ENCODE measurements at regions not wholly inside any gene's neighbourhood (a gene's known extent, or its start where the extent isn't known, plus 50 kb on each side); places are given as distances from the start of the nearest gene placed in this dataset.

DNA sequence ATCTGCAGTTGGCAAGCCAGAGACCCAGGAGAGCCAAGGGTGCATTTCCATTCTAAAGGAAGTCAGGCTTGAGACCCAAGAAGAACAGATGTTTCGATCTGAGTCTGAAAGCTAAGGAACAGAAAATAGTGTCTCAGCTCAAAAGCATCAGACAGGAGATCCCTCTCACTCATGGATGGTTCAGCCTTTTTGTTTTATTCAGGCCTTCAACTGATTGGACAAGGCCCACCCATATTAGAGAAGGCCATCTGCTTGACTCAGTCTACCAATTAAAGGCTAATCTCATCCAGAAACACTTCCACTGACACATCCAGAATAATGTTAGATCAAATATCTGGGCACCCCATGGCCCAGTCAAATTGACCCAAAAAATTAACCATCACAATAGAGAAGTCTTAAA is 255.0 kb downstream of the TXNL1 start:
- no peak overlapping the region for H3K27ac ChIP-seq (ENCODE audit: low read length)
- H3K36me3 ChIP-seq (ENCODE audit: control insufficient read depth in 2 of 2, insufficient read depth in 2 of 2, low read length in 2 of 2), result no peaks in the 10 kb centered on the region
- H3K9ac ChIP-seq (ENCODE audit: low read length in 2 of 2), result no peak overlapping the region
- H3K9me3 ChIP-seq (ENCODE audit: control insufficient read depth in 2 of 2, low read length in 2 of 2), result no peaks in the 10 kb centered on the region
- no peak overlapping the region for H3K4me3 ChIP-seq (ENCODE audit: low read length in 2 of 2)
- no peaks in the 10 kb centered on the region for H3K27me3 ChIP-seq (ENCODE audit: control insufficient read depth in 1 of 2, insufficient read depth in 2 of 2, low read length in 2 of 2)
- no peaks in the 10 kb centered on the region for H3K4me1 ChIP-seq (ENCODE audit: control insufficient read depth, insufficient read depth, low read length)

DNA sequence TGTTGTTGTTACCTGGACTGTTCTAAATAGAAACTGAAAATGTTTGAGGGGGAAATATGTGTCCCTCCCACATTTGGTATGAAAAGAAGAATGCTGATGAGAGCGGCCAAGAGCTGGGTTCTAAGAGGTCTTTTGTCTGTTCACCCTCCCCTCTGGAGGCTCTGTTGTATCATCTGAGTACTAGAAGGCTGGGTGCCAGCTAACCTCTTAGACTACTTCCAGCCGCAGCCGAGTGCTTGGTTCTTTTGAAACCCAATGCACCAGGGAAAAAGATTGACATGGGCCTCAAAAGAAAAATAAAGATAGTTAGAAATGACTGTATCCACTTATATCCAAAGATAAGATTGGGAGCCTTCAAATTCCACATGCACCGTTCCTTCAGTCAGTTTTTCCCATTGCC is 255.9 kb downstream of the TXNL1 start:
- no peaks in the 10 kb centered on the region for H3K36me3 ChIP-seq (ENCODE audit: control insufficient read depth in 2 of 2, insufficient read depth in 2 of 2, low read length in 2 of 2)
- H3K4me1 ChIP-seq (ENCODE audit: control insufficient read depth, insufficient read depth, low read length), result no peaks in the 10 kb centered on the region
- no peaks in the 10 kb centered on the region for H3K9me3 ChIP-seq (ENCODE audit: control insufficient read depth in 2 of 2, low read length in 2 of 2)
- no peak overlapping the region for H3K4me3 ChIP-seq (ENCODE audit: low read length in 2 of 2)
- no peak overlapping the region for H3K27ac ChIP-seq (ENCODE audit: low read length)
- no peak overlapping the region for H3K9ac ChIP-seq (ENCODE audit: low read length in 2 of 2)
- H3K27me3 ChIP-seq (ENCODE audit: control insufficient read depth in 1 of 2, insufficient read depth in 2 of 2, low read length in 2 of 2), result no peaks in the 10 kb centered on the region

DNA sequence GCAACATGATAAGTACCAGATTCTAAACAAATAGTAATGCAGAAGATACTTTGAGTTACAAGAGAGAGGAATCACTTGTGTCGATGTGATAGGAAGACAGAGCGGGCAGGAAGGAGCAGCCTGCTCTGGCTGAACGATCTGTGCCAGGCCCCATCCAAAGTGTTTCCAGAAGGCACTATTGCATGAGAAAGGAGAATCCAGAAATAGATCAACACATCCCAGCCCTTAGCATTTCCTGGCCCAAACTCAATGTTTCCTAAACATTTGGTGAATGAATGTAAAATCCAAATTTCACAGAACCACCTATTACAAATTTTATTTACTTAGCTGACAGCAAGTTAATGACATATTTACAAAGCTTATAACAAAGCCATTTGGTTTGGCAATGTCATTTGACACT is 257.2 kb downstream of the TXNL1 start:
- no peak overlapping the region for H3K9ac ChIP-seq (ENCODE audit: low read length in 2 of 2)
- H3K36me3 ChIP-seq (ENCODE audit: control insufficient read depth in 2 of 2, insufficient read depth in 2 of 2, low read length in 2 of 2), result no peaks in the 10 kb centered on the region
- no peaks in the 10 kb centered on the region for H3K27me3 ChIP-seq (ENCODE audit: control insufficient read depth in 1 of 2, insufficient read depth in 2 of 2, low read length in 2 of 2)
- H3K4me3 ChIP-seq (ENCODE audit: low read length in 2 of 2), result no peak overlapping the region
- H3K27ac ChIP-seq (ENCODE audit: low read length), result no peak overlapping the region
- H3K9me3 ChIP-seq (ENCODE audit: control insufficient read depth in 2 of 2, low read length in 2 of 2), result no peaks in the 10 kb centered on the region
- no peaks in the 10 kb centered on the region for H3K4me1 ChIP-seq (ENCODE audit: control insufficient read depth, insufficient read depth, low read length)

DNA sequence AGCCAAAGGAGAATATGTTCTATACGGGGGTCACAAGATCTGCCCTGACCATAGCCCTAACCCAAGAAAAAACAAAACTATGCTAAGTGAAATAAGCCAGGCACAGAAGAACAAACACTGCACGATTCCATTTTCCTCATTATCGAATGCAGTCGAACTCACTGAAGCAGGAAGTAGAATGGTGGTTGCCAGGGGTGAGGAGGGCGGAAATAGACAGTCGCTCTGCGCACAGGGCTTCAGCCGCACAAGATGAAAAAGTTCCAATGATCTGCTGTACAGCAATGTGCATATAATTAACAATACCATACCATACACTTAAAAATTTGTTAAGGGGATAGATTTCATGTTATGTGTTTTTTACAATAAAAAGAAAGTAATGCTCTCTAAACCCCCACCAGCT is 257.7 kb downstream of the TXNL1 start:
- Histone ChIP-seq H3K27ac (ENCODE audit: low read length) (no peak overlapping the region), H3K27me3 (ENCODE audit: control insufficient read depth in 1 of 2, insufficient read depth in 2 of 2, low read length in 2 of 2) (no peaks in the 10 kb centered on the region), H3K36me3 (ENCODE audit: control insufficient read depth in 2 of 2, insufficient read depth in 2 of 2, low read length in 2 of 2) (no peaks in the 10 kb centered on the region), H3K9me3 (ENCODE audit: control insufficient read depth in 2 of 2, low read length in 2 of 2) (no peaks in the 10 kb centered on the region), H3K4me3 (ENCODE audit: low read length in 2 of 2) (no peak overlapping the region), H3K4me1 (ENCODE audit: control insufficient read depth, insufficient read depth, low read length) (no peaks in the 10 kb centered on the region), H3K9ac (ENCODE audit: low read length in 2 of 2) (no peak overlapping the region)

DNA sequence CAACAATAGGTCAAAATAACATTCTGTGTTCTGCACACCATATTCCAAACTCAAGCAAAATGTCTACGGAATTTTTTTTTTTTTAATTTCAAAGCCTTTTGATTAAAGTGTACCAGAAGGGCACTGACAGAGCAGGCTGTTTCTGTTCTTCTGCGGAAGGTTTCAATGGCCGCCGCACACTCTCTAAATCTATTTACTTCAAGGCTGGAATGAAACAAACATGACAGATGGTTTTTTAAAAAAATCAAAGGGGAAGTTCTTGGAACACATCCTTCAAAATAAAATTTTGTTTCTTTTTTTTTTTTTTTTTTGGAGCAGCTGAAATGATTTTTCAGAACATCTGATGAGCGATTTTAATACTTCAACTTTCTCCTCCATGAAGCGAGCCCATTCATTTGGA is 259.1 kb downstream of the TXNL1 start:
- no peaks in the 10 kb centered on the region for H3K9me3 ChIP-seq (ENCODE audit: control insufficient read depth in 2 of 2, low read length in 2 of 2)
- no peaks in the 10 kb centered on the region for H3K4me1 ChIP-seq (ENCODE audit: control insufficient read depth, insufficient read depth, low read length)
- H3K9ac ChIP-seq (ENCODE audit: low read length in 2 of 2), result no peak overlapping the region
- no peak overlapping the region for H3K27ac ChIP-seq (ENCODE audit: low read length)
- no peak overlapping the region for H3K4me3 ChIP-seq (ENCODE audit: low read length in 2 of 2)
- H3K36me3 ChIP-seq (ENCODE audit: control insufficient read depth in 2 of 2, insufficient read depth in 2 of 2, low read length in 2 of 2), result no peaks in the 10 kb centered on the region
- H3K27me3 ChIP-seq (ENCODE audit: control insufficient read depth in 1 of 2, insufficient read depth in 2 of 2, low read length in 2 of 2), result no peaks in the 10 kb centered on the region

DNA sequence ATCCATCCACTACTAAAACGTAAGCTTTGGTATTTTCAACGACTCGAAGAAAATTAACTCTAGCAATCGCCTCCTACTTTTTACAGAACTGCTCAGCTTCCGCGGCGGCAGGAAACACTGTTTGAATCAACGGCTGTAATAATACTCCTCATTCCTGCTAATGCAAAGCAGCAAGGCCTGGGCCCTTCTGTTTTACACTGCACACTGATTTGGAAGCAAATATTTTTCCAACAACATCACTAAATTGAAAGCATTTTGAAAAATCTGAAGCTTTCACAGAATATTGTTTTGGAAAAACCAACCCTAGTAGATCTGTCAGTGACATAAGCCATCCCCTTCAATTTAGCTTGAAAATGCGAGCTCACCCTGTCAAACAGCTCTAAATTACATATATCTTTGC is 261.2 kb downstream of the TXNL1 start:
- Histone ChIP-seq H3K4me1 (ENCODE audit: control insufficient read depth, insufficient read depth, low read length) (no peaks in the 10 kb centered on the region), H3K27ac (ENCODE audit: low read length) (no peak overlapping the region), H3K4me3 (ENCODE audit: low read length in 2 of 2) (no peak overlapping the region), H3K27me3 (ENCODE audit: control insufficient read depth in 1 of 2, insufficient read depth in 2 of 2, low read length in 2 of 2) (no peaks in the 10 kb centered on the region), H3K9ac (ENCODE audit: low read length in 2 of 2) (no peak overlapping the region), H3K36me3 (ENCODE audit: control insufficient read depth in 2 of 2, insufficient read depth in 2 of 2, low read length in 2 of 2) (no peaks in the 10 kb centered on the region), H3K9me3 (ENCODE audit: control insufficient read depth in 2 of 2, low read length in 2 of 2) (no peaks in the 10 kb centered on the region)

DNA sequence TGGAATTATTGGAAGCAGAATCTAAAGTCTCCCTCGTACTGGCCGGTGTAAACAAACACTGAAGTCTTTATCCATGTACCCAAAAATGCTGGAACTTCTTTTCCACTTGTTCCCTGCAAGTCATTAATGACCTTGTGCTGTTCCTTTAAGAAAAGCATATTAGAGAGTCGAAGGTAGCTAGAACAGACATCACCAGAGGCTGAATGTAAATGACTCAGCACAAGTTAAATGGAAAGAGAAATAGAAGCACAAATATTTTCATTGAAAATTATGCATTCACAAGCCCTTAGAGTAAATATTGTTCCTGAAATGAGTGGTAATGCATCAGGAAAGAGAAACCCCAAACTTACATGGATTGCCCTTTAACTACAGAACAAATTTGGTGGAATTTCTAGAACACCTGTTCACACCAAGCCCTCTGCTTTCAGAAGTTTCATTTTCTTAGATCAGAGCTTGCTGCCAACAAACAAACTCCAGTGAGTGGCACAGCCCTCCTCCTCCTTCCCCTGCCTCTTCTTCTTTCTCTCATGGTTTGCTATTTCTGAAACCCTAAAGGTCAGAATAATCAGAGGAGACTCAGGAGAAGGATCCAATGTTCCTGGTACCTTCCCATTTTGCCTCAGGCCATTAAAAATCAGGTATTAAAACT is 264.3 kb downstream of the TXNL1 start:
- Histone ChIP-seq H3K36me3 (ENCODE audit: control insufficient read depth in 2 of 2, insufficient read depth in 2 of 2, low read length in 2 of 2) (no peaks in the 10 kb centered on the region), H3K4me3 (ENCODE audit: low read length in 2 of 2) (no peak overlapping the region), H3K27me3 (ENCODE audit: control insufficient read depth in 1 of 2, insufficient read depth in 2 of 2, low read length in 2 of 2) (no peaks in the 10 kb centered on the region), H3K27ac (ENCODE audit: low read length) (no peak overlapping the region), H3K4me1 (ENCODE audit: control insufficient read depth, insufficient read depth, low read length) (no peaks in the 10 kb centered on the region), H3K9me3 (ENCODE audit: control insufficient read depth in 2 of 2, low read length in 2 of 2) (no peaks in the 10 kb centered on the region), H3K9ac (ENCODE audit: low read length in 2 of 2) (no peak overlapping the region)

DNA sequence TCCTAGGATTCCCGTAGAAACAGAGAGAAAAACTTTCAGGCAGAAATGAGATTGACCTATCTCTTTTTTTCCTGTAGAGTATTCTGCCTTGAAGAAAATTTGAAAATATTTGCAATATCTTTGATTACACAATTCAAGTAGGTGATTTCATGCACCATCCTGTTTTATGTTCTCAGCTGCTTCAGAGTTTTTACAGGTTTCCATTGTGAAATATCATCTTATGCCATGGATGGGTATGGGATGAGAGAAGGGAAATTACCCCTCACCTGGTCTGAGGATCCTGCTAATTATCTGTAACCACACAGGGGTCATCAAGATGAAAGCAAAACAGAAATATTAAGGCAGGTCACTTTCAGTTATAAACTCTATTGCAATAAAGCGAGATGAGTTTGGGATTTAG is 264.8 kb downstream of the TXNL1 start:
- H3K9ac ChIP-seq (ENCODE audit: low read length in 2 of 2), result no peak overlapping the region
- H3K36me3 ChIP-seq (ENCODE audit: control insufficient read depth in 2 of 2, insufficient read depth in 2 of 2, low read length in 2 of 2), result no peaks in the 10 kb centered on the region
- no peak overlapping the region for H3K27ac ChIP-seq (ENCODE audit: low read length)
- H3K27me3 ChIP-seq (ENCODE audit: control insufficient read depth in 1 of 2, insufficient read depth in 2 of 2, low read length in 2 of 2), result no peaks in the 10 kb centered on the region
- H3K4me3 ChIP-seq (ENCODE audit: low read length in 2 of 2), result no peak overlapping the region
- H3K9me3 ChIP-seq (ENCODE audit: control insufficient read depth in 2 of 2, low read length in 2 of 2), result no peaks in the 10 kb centered on the region
- no peaks in the 10 kb centered on the region for H3K4me1 ChIP-seq (ENCODE audit: control insufficient read depth, insufficient read depth, low read length)

DNA sequence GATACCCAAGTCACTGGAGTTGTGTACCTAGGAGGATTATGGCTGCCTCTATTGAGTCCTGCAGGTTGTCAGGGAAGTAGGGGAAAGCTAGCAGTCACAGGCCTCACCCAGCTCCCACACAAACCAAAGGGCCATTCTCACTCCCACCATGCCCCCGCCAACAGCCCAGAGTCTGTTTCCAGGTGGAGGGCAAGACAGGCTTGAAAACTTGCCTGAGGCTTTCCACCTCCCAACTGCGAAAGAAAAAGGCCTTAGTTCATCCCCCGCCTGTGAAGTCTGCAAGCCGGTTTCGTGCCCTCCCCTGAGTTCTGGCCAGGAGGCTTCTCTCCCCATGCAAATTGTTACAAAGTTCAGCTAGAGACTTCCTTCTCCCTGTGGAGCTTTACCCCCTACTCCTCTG is 270.3 kb downstream of the TXNL1 start:
- Histone ChIP-seq H3K4me3 (ENCODE audit: low read length in 2 of 2) (no peak overlapping the region), H3K36me3 (ENCODE audit: control insufficient read depth in 2 of 2, insufficient read depth in 2 of 2, low read length in 2 of 2) (no peaks in the 10 kb centered on the region), H3K27me3 (ENCODE audit: control insufficient read depth in 1 of 2, insufficient read depth in 2 of 2, low read length in 2 of 2) (no peaks in the 10 kb centered on the region), H3K27ac (ENCODE audit: low read length) (no peak overlapping the region), H3K9ac (ENCODE audit: low read length in 2 of 2) (no peak overlapping the region), H3K9me3 (ENCODE audit: control insufficient read depth in 2 of 2, low read length in 2 of 2) (no peaks in the 10 kb centered on the region), H3K4me1 (ENCODE audit: control insufficient read depth, insufficient read depth, low read length) (no peaks in the 10 kb centered on the region)

DNA sequence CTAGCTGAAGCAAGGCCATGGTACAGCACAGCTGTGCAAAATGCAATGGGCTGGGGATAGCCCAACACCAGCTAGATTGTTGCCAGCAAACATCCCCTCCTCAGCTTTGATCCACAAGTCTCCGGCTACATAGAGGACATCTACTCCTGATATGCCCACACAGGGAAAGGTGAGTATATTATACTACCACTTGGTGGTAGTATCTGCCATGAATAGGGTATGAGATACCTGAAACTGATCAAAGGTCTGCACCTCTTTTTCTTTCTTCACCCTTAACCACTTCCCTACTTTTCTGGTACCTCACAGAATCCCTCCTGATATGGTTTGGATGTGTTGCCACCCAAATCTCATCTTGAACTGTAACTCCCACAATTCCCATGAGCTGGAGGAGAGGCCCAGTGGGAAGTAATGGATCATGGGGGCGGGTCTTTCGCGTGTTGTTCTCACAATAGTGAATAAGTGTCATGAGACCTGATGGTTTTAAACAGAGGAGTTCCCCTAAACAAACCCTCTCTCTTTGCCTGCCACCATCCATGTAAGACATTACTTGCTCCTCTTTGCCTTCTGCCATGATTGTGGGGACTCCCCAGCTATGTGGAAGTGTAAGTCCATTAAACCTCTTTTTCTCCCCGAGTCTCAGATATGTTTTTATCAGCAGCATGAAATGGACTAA is 279.6 kb downstream of the TXNL1 start:
- Histone ChIP-seq H3K4me3 (ENCODE audit: low read length in 2 of 2) (no peak overlapping the region), H3K4me1 (ENCODE audit: control insufficient read depth, insufficient read depth, low read length) (no peaks in the 10 kb centered on the region), H3K27me3 (ENCODE audit: control insufficient read depth in 1 of 2, insufficient read depth in 2 of 2, low read length in 2 of 2) (no peaks in the 10 kb centered on the region), H3K36me3 (ENCODE audit: control insufficient read depth in 2 of 2, insufficient read depth in 2 of 2, low read length in 2 of 2) (no peaks in the 10 kb centered on the region), H3K9me3 (ENCODE audit: control insufficient read depth in 2 of 2, low read length in 2 of 2) (peaks cover 4 to 5% of the 10 kb centered on the region in 2 donors), H3K27ac (ENCODE audit: low read length) (no peak overlapping the region), H3K9ac (ENCODE audit: low read length in 2 of 2) (no peak overlapping the region)

DNA sequence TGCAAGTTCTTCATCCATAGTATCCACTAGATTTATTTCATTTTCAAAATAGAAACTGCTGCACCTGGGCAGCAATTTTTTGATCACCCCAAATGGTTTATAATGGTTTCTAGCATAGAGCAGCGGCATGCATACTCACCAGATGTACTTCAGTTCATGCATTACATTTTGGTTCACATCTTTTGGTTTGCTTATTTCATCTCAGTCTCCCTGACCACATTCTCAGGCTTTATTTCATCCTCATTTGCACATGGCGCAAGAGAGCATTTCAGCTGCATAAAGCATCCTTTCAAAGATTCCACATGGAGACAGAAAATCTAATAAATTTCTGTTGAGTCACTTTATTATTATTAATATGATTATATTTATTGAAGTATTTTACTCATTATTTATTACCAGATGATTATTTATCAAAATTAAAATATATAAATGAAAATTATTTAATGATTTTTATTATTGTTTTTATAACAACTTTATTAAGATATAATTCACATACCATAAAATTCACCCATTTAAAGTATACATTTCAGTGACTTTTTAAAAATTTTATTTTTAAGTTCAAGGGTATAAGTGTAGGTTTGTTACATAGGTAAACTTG is 284.6 kb downstream of the TXNL1 start:
- no peaks in the 10 kb centered on the region for H3K36me3 ChIP-seq (ENCODE audit: control insufficient read depth in 2 of 2, insufficient read depth in 2 of 2, low read length in 2 of 2)
- no peaks in the 10 kb centered on the region for H3K27me3 ChIP-seq (ENCODE audit: control insufficient read depth in 1 of 2, insufficient read depth in 2 of 2, low read length in 2 of 2)
- no peak overlapping the region for H3K4me3 ChIP-seq (ENCODE audit: low read length in 2 of 2)
- H3K4me1 ChIP-seq (ENCODE audit: control insufficient read depth, insufficient read depth, low read length), result no peaks in the 10 kb centered on the region
- no peak overlapping the region for H3K9ac ChIP-seq (ENCODE audit: low read length in 2 of 2)
- H3K27ac ChIP-seq (ENCODE audit: low read length), result no peak overlapping the region
- H3K9me3 ChIP-seq (ENCODE audit: control insufficient read depth in 2 of 2, low read length in 2 of 2), result peaks cover 0 to 2% of the 10 kb centered on the region in 2 donors

All from stomach smooth muscle (tissue), 2 donors.